HG03378 (cell line): ENCODE measurements at regions not wholly inside any gene's neighbourhood (a gene's known extent, or its start where the extent isn't known, plus 50 kb on each side); places are given as distances from the start of the nearest gene placed in this dataset.

Experiments
- ATAC-seq: cut with Tn5 transposase; IDR thresholded peaks from one replicate; pipeline ENCODE4 v1.9.1; 2021; ENCODE audit warnings: mild to moderate bottlenecking, moderate library complexity; ENCODE audit not compliant: unreplicated experiment

DNA sequence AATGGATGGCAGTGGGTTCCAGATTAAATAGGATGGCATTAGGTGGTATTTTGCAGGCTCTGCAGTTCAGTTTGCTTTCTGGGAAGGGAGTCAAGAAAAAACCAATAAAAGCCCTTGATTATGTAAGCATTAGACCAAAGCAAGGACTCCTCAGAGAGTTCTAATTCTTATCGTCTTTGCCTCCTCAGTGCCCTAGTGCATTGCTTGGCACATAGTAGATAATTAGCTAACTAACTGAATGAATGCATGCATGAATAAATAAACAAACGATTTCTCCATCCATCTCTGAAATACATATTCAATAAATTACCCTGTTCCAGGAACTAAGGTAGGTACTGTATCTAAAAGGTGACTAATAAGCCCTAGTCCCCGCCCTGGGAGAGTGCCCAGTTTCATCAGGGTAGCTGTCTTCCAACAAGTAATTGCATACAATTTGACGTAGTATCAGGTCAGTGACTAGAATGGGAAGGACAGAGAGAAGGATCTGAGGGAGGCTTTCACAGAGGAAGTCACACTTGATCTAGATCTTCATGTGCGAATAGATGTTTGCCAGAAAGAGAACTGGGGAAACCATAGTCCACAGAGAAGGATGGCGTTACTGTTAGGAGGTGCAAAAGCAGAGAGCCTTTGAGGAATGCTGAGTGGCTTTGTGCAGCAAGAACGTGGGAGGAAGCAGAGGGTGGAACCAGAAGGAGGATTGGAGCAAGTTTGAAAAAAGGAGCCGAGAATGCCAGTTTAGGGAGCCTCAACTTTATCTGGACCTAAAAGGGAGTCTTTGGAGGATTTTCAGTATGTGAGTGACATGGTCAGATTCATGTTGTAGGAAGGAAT, 111.4 kb downstream of the TBX19 start:
- ATAC-seq = no peak

DNA sequence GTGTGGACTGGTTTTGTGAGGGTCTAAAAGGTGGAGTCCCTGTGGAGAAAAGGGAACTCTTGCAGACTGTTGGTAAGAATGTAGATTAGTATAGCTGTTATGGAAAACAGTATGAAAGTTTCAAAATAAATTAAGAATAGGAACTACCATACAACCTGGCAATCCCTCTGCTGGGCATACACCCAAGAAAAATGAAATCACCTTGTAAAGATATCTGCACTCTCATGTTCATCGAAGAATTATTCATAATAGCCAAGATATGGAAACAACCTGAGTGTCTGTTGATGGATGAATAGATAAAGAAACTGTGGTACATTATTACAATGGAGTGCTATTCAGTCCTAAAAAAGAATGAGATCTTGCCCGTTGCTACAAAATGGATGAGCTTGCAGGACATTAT, 109.6 kb downstream of the TBX19 start:
- ATAC-seq = no peak

DNA sequence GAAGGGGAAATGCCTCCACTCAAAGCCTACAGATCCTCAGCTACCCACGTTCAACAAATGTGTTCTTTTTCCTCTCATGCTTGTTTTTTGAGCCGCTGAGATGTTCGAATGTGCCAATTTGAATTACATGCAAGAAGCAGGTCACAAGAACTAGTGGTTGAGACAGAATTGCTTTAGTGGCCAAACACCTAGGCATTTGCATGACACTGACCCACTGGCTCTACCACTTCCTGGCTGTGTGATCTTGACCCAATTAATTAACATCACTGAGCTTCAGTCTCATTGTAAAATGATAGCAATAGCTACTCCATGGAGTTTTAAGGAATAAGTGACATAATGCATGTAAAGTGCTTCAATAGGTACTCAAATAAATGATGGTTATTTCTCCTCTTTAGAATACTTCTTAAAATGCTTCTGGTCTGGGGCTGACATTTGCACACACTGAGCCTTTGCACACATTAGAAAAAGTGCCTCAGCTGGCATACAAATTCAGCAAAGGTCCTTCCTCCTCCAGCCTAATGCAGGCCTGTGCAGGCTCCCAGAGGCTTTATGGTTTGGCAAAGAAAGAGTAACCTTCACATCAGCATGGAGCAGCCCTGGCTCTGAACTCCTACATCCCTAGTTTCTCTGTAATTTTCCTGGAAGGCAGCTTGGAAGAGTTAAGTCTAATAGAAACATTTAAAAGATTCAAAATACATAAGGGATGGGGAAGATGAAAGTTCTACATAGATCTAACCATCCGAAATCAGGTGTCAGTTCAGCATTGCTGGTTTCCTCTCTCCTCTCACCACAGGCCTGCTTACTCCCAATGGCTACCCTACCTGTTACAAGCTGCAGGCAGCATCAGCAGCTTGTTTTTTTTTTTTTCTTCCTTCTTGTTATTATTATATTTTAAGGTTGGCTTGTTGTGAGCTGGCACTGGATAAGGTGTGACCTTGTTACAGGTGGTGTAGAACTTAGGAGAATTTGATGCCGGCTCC, 107.4 kb downstream of the TBX19 start:
- no peak for ATAC-seq

DNA sequence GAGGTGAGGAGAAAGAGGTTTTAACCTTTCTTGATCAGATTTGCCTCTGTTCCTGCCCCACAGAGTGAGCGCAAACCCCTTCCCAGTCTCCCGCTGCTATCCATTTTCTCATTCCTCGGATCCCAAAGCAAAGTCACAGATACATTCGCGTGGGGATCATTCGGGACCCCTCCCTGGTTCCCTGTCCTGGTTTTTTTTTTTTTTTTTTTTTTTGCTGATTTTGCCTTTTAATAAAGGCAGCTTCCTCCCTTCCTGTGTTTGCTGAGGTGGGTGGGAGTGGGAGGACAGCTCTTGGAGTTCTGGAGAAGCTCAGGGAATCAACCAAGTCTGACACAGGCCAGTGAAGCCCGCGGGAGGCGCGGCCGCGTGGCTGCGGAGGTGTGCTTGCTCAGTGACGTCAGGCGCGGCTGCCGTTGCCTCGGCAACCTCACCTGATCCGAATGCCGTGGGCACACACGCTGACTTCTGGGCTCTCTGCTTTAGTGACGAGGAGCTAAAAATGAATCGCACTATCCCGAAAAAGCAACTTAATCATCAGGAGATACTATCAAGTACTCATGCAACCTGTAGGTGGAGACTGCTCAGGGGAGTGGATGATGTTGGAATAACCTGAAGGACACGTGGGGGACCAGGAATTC, 106.4 kb downstream of the TBX19 start:
- no peak for ATAC-seq

DNA sequence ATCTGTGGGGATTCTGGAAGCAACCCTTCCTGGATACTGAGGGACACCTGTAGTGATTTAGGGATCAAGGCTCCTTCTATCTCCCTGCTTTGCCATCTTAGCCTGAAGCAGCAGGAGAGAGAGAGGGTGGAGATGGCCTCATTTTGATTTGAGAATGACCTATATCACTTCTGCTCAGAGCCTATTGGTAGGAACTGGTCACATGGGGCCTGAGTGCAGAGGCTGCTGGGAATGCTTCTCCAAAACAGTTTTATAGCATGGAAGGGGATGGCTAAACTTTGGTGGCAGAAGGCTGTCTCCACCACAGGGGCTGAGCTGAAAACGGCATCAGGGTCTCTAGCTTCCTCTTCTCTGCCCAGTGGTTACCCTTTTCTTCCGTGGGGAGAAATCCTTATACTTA, 105.8 kb downstream of the TBX19 start:
- ATAC-seq = no peak

DNA sequence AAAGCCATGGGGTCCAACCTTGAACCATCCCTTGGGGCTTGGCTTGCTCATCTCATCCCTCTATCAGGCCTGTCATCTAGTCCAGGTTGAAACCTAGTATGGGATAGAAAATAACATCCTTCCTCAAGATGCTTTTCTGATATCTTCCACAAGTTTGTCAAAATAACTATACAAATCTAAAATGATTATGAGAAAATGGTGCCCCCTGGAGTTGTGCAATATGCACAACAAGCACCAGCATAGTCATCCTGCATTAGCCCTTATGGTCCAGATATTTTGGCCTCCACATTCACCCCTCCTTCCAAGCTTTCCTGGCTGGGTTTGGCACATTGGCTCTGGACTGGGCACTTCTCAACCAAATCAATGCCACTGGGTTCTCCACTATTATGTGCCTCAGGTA, 101.2 kb downstream of the TBX19 start:
- no peak for ATAC-seq

DNA sequence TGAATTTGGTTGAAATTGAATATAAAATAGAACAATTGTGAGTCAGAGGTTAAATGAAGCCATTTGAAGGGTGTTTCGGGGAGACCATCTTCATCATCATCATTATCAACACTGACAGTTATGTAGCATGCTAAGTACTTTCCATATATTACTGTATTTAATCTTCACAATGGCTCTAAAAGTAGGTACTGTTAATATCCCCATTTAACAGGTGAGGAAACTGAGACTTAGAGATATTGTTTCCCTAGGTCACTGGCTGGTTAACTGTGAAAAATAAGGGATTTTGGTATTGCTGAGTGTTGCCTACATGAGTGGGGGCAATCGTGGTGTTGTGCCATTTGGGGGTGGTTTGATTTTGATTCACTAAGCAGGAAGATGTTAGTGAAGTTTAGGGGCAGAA, 100.3 kb downstream of the TBX19 start:
- no peak for ATAC-seq

DNA sequence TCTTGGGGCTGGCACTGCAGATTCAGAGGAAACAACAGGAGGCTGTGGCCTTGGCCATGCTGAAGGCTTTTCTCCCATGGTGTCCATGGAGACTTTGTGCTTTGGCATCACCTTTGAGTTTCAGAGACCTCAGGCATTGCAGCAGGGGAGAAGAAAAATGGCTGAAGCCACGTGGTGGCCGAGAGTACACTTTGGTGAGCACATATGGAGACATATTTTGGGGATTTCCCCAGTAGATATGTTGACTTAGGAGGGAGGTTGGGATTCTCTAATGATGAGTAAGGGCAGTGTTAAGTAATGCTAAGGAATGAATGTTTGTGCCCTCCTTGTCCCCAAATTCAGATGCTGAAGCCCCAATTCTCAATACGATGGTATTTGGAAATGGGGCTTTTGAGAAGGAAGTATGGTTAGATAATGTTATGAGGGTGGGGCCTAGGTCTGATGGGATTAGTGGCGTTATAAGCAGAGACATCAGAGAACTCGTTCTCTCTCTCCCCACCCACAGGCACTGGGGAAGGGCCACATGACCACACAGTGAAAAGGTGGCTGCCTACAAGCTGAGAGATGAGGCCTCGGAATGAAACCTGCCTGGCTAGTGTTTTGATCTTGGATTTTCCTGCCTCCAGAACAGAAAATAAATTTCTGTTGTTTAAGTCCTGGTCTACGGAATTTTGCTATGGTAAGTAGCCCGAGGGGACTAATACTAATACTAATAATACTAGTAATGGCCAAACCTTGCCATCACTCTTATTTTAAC, 98.6 kb downstream of the TBX19 start:
- ATAC-seq = no peak

DNA sequence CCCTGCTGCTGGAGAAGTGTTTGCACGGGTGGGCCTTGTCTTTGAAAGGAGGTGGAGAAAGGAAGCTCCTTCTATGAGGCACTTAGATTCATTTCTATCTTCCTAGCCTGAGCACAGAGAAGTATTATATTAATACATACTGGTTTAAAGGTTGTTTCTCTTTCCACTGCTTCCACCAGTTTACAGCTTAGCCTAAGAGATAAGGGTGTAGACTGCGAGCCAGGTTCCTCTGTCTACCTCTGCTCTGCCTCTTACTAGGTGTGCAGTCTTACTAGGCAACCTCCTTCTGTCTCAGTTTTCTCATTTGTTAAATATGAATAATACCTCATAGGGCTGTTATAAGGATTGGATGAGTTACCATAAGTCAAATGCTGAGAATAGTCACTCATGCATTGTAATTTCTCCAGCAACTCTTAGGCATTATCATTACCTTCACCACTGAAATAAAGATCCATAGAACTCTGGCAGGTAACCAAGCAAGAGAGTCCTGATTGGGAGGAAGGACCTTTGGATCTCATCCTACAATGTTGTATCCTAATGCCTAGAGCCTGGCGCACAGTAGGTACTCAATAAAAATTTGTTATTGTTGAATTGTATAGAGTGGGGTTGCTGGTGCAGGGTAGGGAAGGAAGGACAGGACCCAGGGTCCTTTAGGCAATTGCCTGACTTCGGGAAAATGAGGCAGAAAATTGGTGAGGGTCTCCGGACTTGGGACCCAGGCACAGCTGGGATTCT, 95.1 kb downstream of the TBX19 start:
- no peak for ATAC-seq

DNA sequence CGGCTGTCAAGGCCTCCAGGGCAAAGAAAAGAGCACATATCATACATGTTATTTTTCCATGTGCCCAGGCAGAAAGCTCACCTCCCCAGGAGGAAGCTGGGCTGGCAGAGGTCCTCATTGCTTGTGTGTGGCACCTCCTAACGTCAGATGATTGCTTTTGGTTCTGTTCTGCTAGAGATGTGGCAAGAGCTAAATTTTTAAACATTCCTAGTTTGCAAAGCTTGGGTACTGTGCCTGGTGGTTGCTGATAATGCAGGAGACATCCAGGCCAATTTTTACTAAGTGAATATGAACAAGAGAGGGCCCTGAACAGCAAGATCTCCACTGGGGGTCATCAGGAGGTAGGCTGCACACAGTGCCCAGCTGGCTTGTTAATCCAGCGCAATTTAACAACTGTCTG, 93.9 kb downstream of the TBX19 start:
- no peak for ATAC-seq

DNA sequence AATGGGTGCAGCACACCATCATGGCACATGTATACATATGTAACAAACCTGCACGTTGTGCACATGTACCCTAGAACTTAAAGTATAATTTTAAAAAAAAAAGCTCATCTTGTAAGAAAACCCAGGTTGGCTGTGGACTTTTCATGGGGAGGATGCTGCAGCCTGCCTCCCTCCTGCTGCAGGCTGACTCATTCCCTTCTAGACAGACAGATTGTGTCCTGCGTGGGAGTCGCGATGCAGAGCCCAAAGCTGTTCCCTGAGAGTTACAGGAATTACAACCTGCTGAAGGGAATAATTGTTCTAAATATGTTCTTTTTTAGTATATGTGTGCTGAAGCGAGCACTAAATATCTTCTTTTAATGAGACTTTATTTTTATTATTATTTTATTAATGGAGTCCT, 93.2 kb downstream of the TBX19 start:
- ATAC-seq = no peak

DNA sequence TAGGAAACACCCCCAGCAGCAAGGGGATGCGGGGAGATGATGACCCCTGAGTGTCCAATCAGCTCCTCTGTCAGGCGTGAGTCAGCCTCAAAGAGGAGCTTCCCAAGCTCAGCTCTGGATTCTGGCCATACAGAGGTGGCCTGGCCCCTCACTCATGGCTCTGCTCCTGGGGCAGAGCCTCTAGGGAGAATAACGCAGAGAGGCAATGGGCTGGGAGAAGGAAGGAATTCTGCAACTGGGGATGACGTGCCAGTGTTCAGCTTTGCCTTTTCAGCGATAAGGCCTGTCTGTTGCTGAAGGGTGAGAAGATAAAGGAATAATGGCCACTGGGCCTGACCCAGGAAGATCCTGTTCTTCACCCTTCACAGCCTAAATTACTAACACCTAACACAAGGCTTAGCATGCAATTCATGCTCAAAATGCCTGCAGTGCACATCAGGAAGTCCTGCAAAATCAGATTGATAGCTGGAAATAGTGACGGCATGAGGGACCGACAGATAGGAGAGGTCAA, 92.2 kb downstream of the TBX19 start:
- ATAC-seq = no peak

DNA sequence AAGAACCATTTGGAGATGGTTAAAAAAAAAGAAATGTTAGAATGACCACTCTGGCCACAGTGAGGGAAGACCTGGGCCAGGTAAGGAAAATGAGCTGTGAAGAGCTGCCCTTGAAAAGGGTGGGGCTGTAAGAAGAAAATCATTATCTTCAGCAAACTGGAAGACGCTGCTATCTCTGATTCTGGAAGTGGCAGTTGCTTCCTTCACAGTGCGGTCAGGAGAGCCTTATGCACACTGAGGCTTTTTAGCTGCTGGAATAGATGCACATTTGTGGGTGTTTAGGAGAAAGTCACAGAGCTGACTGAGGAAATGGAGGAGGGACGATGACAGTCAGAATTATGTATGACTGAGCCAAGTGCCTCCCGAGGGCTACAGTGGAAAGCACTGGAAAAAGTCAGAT, 91.6 kb downstream of the TBX19 start:
- ATAC-seq = no peak

DNA sequence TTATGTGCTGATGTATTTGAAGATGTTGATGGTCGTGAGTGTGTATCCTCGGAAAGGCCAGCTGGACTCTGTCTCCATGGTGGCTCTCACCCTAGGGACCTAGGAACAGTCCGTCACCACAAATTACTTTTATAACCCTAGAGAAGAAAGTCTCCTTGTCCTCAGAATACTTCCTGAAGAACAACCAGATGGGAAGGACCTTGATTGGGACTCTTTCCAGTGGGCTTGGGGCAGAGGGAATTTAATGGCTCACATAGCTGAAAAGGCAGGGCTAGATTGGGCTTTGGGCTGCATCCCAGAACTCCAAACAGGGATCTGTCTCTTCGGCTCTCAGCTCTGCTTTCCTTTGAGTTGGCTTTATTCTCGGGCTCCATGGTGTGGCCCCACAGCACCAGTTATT, 90.8 kb downstream of the TBX19 start:
- no peak for ATAC-seq

DNA sequence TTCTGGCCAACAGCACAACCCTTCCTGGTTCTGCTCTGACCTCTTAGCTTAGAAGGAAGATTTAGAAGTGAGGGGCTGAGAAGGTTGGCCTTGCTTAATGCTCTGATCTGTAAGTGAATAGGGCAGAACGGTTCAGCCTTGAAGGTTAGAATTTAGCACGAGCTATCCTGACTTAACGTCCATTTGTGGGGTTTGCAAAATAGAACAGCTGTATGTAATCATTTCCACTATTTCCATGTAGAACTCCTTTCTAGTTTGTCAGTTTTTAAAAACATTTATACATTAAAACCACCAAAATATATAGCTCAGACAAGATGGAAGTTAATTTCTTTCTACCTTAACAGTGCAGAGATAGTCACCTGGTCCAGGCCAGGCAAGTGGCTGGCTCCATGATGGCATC, 89.9 kb downstream of the TBX19 start:
- ATAC-seq = no peak

DNA sequence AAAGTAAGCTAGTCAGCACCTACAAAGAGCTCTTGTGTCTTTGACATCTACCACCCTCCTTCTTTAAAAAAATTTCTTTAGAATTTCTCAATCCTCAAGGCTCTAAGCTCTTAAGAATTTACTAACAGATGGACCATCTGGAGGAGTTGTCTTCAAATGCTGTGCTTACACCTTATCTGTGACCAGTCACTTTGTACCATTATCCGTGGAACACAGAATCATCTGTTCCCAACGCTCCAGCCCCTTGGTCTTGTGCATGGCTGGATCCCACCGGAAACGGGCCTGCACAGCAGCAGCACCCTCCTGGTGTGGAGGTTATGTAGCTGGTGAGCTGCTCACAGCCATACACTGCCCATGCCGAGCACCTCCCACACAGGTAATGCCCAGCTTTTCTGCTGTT, 89.0 kb downstream of the TBX19 start:
- ATAC-seq = no peak

DNA sequence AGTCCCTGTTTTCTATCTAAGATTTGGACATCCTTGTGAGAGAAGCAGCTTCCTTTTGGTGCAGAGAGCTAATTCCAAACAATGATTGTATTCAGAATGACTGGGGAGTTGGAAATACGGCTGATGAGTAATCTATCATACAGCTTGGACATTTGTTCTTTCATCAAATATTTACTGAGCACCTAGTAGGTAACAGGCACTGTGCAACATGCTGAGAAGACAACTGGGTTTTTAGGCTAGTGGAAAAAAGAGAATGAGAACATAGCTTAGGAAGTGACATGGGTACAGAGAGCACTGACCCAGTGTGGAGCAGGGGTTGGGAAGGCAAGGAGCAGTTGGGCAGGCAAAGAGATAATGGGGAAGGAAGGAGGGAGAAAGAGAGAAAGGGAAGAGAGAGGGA, 87.5 kb downstream of the TBX19 start:
- ATAC-seq = no peak

DNA sequence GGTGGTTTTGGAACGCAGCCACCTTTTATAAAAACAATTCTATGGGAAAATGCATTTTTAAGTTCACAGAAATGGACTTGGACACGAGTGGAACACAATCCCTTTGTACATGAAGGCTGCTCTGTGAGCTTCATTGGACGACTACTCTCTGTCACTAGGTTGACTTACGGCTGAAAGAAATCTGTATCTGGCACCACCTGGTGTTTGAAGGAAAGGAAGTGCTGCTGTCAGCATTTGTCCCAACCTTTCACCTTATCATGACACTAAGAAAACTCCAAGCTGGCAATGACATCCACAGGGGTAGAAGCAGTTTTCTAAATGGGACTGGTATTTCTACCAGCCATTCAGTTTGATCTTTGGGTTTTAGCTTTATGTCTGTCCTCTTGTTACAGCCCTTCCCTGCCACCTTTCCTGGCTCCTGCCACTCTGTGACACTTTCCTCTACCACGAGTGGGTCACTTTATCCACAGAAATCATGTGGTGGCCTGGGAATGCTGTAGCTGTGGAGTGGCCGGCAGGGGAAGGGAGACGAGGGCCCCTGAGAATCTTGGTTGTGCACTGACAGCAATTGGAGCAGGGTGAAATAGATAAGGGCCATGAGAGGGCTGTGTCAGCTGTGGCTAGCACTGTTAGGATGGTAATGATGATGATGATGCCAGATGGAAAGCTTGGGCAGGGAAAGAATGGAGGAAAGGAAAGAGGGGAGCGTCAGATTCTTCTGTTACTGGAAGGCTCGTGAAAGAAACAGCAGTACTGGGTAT, 85.2 kb downstream of the TBX19 start:
- no peak for ATAC-seq
